DMS53 treated with DMSO at 0.1 percent for 48 hours (cell line): ENCODE measurements at regions not wholly inside any gene's neighbourhood (a gene's known extent, or its start where the extent isn't known, plus 50 kb on each side); places are given as distances from the start of the nearest gene placed in this dataset.

Experiments
- DNase-seq: peaks from one replicate; lab custom pipeline; 2025; ENCODE audit not compliant: unreplicated experiment; lab: John Stamatoyannopoulos, UW

DNA sequence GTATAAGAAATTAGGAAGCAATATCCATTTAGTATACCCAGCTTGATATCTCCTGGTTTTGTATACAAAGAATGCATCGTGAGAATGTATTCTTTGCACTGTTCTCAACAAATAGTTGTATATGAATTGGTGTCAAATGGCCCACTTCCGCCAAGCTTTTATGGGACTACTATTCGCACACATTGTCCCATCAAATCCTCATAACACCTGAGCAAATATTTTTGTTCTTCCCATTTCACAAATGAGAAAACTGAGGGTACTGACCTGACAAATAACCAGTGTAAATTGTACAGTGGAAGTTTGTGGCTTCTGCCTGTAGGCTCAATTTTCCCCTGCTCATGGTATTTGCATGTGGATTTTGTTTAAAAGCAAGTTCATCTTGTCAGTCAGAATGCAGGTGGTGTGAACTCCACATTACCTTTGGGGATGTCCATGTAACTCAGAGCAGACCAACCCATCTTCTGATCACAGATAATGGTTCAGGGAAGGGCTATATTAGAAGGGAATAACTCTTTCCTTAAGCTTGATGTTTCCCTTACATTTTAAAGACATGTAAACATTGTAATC lies 51.5 kb upstream of the FAM241A start:
- DNase-seq: no peak

- no peak for DNase-seq
Measured at GRCh38 chr4:112094330-112094729, 50.9 kb upstream of the FAM241A start.
